Panc1 (cell line): ENCODE measurements at regions not wholly inside any gene's neighbourhood (a gene's known extent, or its start where the extent isn't known, plus 50 kb on each side); places are given as distances from the start of the nearest gene placed in this dataset.
"Not testable (repeated sequence)": the region's sequence is repeated elsewhere in the genome, so short reads cannot be mapped to it uniquely, and the experiment has no call there.

Experiments used
- ATAC-seq: fragments of 200-7000 bp; cut with Tn5 transposase; 2 replicates; pipeline ENCODE4 v1.9.1; 2020; ENCODE audit warnings: mild to moderate bottlenecking, moderate library complexity
- BruUV-seq: library from RNA; stranded (reverse); fragments of 400-500 nt; replicated peaks from 2 replicates; lab custom pipeline; 2021; lab: Mats Ljungman, UMichigan
- CTCF ChIA-PET: fragments of 300-600 bp; sonication (Branson Sonifier 250); formaldehyde crosslinking; loops from one replicate; lab custom pipeline; 2022; ENCODE audit warnings: antibody characterized with exemption; lab: Charles Lee
- POLR2A ChIA-PET: fragments of 300-600 bp; sonication (Branson Sonifier 250); formaldehyde crosslinking; loops from one replicate; lab custom pipeline; 2022; ENCODE audit warnings: antibody characterized with exemption; lab: Charles Lee
- DNase-seq: peaks from one replicate; pipeline ENCODE4 v3.0.0-alpha.2; 2010; ENCODE audit warnings: low read depth, low spot score
- H3K27ac ChIP-seq: 2 replicates; pipeline ENCODE4 v1.5.1; 2011; ENCODE audit warnings: mild to moderate bottlenecking, low read length, inconsistent platforms
- H3K27me3 ChIP-seq: fragments of 200-500 bp; sonication (Bioruptor generic); 2 replicates; pipeline ENCODE4 v1.6.0; 2014; ENCODE audit warnings: low read length, inconsistent platforms; ENCODE audit not compliant: control insufficient read depth, insufficient read depth
- H3K36me3 ChIP-seq: fragments of 200-500 bp; sonication (Bioruptor generic); 2 replicates; pipeline ENCODE4 v1.5.1; 2014; ENCODE audit warnings: inconsistent platforms, mild to moderate bottlenecking, low read length, moderate library complexity; ENCODE audit not compliant: control insufficient read depth, insufficient read depth
- H3K4me1 ChIP-seq: 2 replicates; pipeline ENCODE4 v1.5.1; 2011; ENCODE audit warnings: inconsistent platforms, mild to moderate bottlenecking, low read length, moderate library complexity; ENCODE audit not compliant: control insufficient read depth, insufficient read depth
- H3K4me3 ChIP-seq, 2 experiments: 2 replicates each; pipeline ENCODE4 v1.5.1; 2011 to 2012; ENCODE audit warnings: low read depth in 2 of 2, low read length in 2 of 2, mild to moderate bottlenecking in 2 of 2, inconsistent platforms in 1 of 2, moderate library complexity in 1 of 2
- H3K9me3 ChIP-seq: fragments of 200-500 bp; sonication (Bioruptor generic); 2 replicates; pipeline ENCODE4 v1.5.1; 2014; ENCODE audit warnings: low read depth, mild to moderate bottlenecking, inconsistent platforms, low read length, moderate library complexity; ENCODE audit not compliant: control insufficient read depth, insufficient read depth
- CTCF ChIP-seq: fragments of 450-650 bp; IDR thresholded peaks from 2 replicates; pipeline ENCODE4 v1.5.1; 2017; ENCODE audit warnings: mild to moderate bottlenecking
- POLR2AphosphoS5 ChIP-seq: IDR thresholded peaks from 2 replicates; pipeline ENCODE4 v1.6.1; 2012; ENCODE audit warnings: mild to moderate bottlenecking, low read depth, low read length, moderate library complexity
- REST ChIP-seq, 2 experiments: IDR thresholded peaks; 2 replicates each; pipeline ENCODE4 v1.6.1; 2011 to 2012; ENCODE audit warnings: low read depth in 2 of 2, control low read depth in 1 of 2, low read length in 1 of 2, mild to moderate bottlenecking in 1 of 2, moderate library complexity in 1 of 2; ENCODE audit not compliant: insufficient read depth in 1 of 2
- SIN3A ChIP-seq: IDR thresholded peaks from 2 replicates; pipeline ENCODE4 v1.6.1; 2012; ENCODE audit warnings: low read depth, mild to moderate bottlenecking, low read length, moderate library complexity, borderline replicate concordance; ENCODE audit not compliant: insufficient read depth
- TCF7L2 ChIP-seq: IDR thresholded peaks from 2 replicates; pipeline ENCODE4 v1.6.1; 2011; ENCODE audit warnings: mild to moderate bottlenecking, low read depth, low read length, inconsistent platforms
- in situ Hi-C: cut with HindIII; loops from 2 replicates; pipeline ENCODE4 v1.10.0; 2016; ENCODE audit warnings: low sequenced_read_pairs, low pct_unique_long_range_greater_than_20kb
- intact Hi-C: fragments of 100-400 bp; cut with micrococcal nuclease; formaldehyde crosslinking; loops from one replicate; pipeline ENCODE4 v1.10.0; 2022; ENCODE audit not compliant: unreplicated experiment

DNA sequence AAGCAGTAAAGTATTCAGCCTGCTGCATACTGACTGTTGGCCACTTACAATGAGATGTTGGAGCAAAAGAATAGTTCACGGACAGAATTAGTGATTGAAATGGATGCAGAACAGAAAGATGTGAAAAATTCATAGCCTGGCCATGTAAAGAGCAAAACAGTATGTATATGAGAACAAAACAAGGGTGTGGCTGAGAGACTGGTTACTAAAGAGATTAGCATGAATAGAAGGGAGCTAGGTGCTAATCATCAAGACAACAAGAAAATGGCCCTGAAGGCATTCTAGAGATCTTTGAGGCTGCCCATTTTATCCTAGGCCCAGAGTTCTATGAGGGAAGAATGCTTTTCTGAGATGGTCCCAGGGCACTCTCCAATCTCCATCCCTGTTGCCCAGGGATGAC, 208.5 kb downstream of the ARHGEF9 start:
- no TSS peak for BruUV-seq
- in situ Hi-C loops, result no loop called here
- POLR2A ChIA-PET, result no interaction called here
- H3K36me3 ChIP-seq, result no peaks in the 10 kb centered on the region
- H3K27ac ChIP-seq, result no peak overlapping the region
- ATAC-seq (no peak), DNase-seq (no peak)
- H3K4me1 ChIP-seq, result no peaks in the 10 kb centered on the region
- intact Hi-C loops, result no loop called here
- no peaks in the 10 kb centered on the region for H3K27me3 ChIP-seq
- TF ChIP-seq CTCF, result no peak
- TF ChIP-seq POLR2AphosphoS5, result no peak
- no peak for TF ChIP-seq REST (IDR thresholded peaks at IDR 0.05; ENCODE audit: insufficient read depth in 1 of 2, low read depth in 2 of 2, low read length in 1 of 2)
- no peak for TF ChIP-seq TCF7L2
- no peak for TF ChIP-seq SIN3A
- no peak overlapping the region for H3K4me3 ChIP-seq
- no peaks in the 10 kb centered on the region for H3K9me3 ChIP-seq
- CTCF ChIA-PET, result no interaction called here

DNA sequence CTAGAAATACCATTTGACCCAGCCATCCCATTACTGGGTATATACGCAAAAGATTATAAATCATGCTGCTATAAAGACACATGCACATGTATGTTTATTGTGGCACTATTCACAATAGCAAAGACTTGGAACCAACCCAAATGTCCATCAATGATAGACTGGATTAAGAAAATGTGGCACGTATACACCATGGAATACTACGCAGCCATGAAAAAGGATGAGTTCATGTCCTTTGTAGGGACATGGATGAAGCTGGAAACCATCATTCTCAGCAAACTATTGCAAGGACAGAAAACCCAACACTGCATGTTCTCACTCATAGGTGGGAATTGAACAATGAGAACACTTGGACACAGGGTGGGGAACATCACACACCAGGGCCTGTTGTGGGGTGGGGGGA, 209.3 kb downstream of the ARHGEF9 start:
- H3K27ac ChIP-seq, H3K27me3 ChIP-seq, POLR2A ChIA-PET, H3K4me3 ChIP-seq, ATAC-seq, BruUV-seq, H3K36me3 ChIP-seq, DNase-seq, H3K4me1 ChIP-seq, in situ Hi-C loops, H3K9me3 ChIP-seq, intact Hi-C loops, CTCF ChIA-PET: not testable (repeated sequence)

- no peak for DNase-seq
- H3K27me3 ChIP-seq, result no peaks in the 10 kb centered on the region
- BruUV-seq, result no TSS peak
- no peak overlapping the region for H3K4me3 ChIP-seq
- ChIA-PET CTCF (no interaction called here), POLR2A (no interaction called here)
- H3K36me3 ChIP-seq, result no peaks in the 10 kb centered on the region
- intact Hi-C loops (no loop called here), in situ Hi-C loops (no loop called here)
- TF ChIP-seq TCF7L2, result no peak
- TF ChIP-seq POLR2AphosphoS5, result no peak
- H3K9me3 ChIP-seq, result no peaks in the 10 kb centered on the region
- no peak for ATAC-seq
- H3K27ac ChIP-seq, result no peak overlapping the region
- no peaks in the 10 kb centered on the region for H3K4me1 ChIP-seq
Observed at GRCh38 chrX:63566856-63567255, 215.7 kb upstream of the SPIN4 start.
